ENCODE measurements at regions not wholly inside any gene's neighbourhood (a gene's known extent, or its start where the extent isn't known, plus 50 kb on each side); places are given as distances from the start of the nearest gene placed in this dataset.

- H3K36me3 ChIP-seq: no peaks in the 10 kb centered on the region
- no peaks in the 10 kb centered on the region for H3K27me3 ChIP-seq
- no peaks in the 10 kb centered on the region for H3K9me3 ChIP-seq
- no peak overlapping the region for H3K4me3 ChIP-seq
- no peaks in the 10 kb centered on the region for H3K4me1 ChIP-seq
- H3K27ac ChIP-seq: no peak overlapping the region
- no peak for DNase-seq (ENCODE audit: low spot score)
- TF ChIP-seq CTCF (IDR thresholded peaks at IDR 0.05): no peak
Observed at GRCh38 chr16:5704271-5704670, 606.7 kb upstream of the EEF2KMT start.

GRCh38 chr16:5693426-5693825, 595.8 kb upstream of the EEF2KMT start:
- no peaks in the 10 kb centered on the region for H3K9me3 ChIP-seq
- TF ChIP-seq CTCF (IDR thresholded peaks at IDR 0.05): no peak
- no peaks in the 10 kb centered on the region for H3K4me1 ChIP-seq
- DNase-seq (ENCODE audit: low spot score): no peak
- H3K27ac ChIP-seq: no peak overlapping the region
- no peaks in the 10 kb centered on the region for H3K36me3 ChIP-seq
- no peaks in the 10 kb centered on the region for H3K27me3 ChIP-seq
- no peak overlapping the region for H3K4me3 ChIP-seq

- Histone ChIP-seq H3K27me3 (no peaks in the 10 kb centered on the region), H3K4me3 (no peak overlapping the region), H3K36me3 (no peaks in the 10 kb centered on the region), H3K9me3 (no peaks in the 10 kb centered on the region), H3K27ac (no peak overlapping the region), H3K4me1 (no peaks in the 10 kb centered on the region)
- TF ChIP-seq CTCF (IDR thresholded peaks at IDR 0.05): no peak
- no peak for DNase-seq (ENCODE audit: low spot score)
Observed at GRCh38 chr16:5681966-5682365, 584.4 kb upstream of the EEF2KMT start.

DNA sequence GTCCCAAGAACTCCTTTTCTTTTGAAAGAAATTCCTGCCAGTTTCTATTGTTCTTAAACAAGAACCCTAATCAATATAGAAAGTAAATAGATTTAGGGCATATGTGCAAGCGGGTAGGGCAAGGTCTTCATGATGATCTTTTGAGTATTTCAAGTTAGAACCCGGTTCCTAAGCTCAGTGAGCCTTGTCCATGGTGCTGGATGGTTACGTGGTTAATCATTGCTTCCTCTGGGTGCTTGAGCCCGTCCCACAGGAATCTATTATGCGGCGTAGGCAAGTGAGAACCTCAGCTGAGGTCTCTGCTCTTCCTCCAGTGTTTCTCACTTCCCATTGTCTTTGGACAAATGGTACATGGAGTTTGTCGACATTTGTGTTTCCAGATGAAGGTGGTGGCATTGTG, 580.8 kb upstream of the EEF2KMT start:
- Histone ChIP-seq H3K4me1 (no peaks in the 10 kb centered on the region), H3K27me3 (no peaks in the 10 kb centered on the region), H3K4me3 (no peak overlapping the region), H3K36me3 (no peaks in the 10 kb centered on the region), H3K9me3 (no peaks in the 10 kb centered on the region), H3K27ac (no peak overlapping the region)
- DNase-seq (ENCODE audit: low spot score): no peak
- TF ChIP-seq CTCF (IDR thresholded peaks at IDR 0.05): no peak

- no peak overlapping the region for H3K4me3 ChIP-seq
- H3K4me1 ChIP-seq: no peaks in the 10 kb centered on the region
- no peaks in the 10 kb centered on the region for H3K9me3 ChIP-seq
- H3K27ac ChIP-seq: no peak overlapping the region
- H3K27me3 ChIP-seq: no peaks in the 10 kb centered on the region
- TF ChIP-seq CTCF (IDR thresholded peaks at IDR 0.05): no peak
- DNase-seq (ENCODE audit: low spot score): no peak
- no peaks in the 10 kb centered on the region for H3K36me3 ChIP-seq
Observed at GRCh38 chr16:5671421-5671820, 573.8 kb upstream of the EEF2KMT start.

GRCh38 chr16:5670198-5670597, 572.6 kb upstream of the EEF2KMT start:
- no peak for TF ChIP-seq CTCF (IDR thresholded peaks at IDR 0.05)
- H3K27me3 ChIP-seq: no peaks in the 10 kb centered on the region
- H3K27ac ChIP-seq: no peak overlapping the region
- H3K9me3 ChIP-seq: no peaks in the 10 kb centered on the region
- H3K36me3 ChIP-seq: no peaks in the 10 kb centered on the region
- no peak overlapping the region for H3K4me3 ChIP-seq
- DNase-seq (ENCODE audit: low spot score): no peak
- H3K4me1 ChIP-seq: no peaks in the 10 kb centered on the region

Measured in right atrium auricular region (tissue), 2 donors.